GM13977 (cell line): ENCODE measurements at regions not wholly inside any gene's neighbourhood (a gene's known extent, or its start where the extent isn't known, plus 50 kb on each side); places are given as distances from the start of the nearest gene placed in this dataset.
"Not testable (repeated sequence)": the region's sequence is repeated elsewhere in the genome, so short reads cannot be mapped to it uniquely, and the experiment has no call there.

Experiments
- DNase-seq: peaks from one replicate; pipeline ENCODE4 v3.0.0; 2012; ENCODE audit warnings: low spot score
- CTCF ChIP-seq: IDR thresholded peaks from 2 replicates; pipeline ENCODE4 v1.5.1; 2012; ENCODE audit warnings: mild to moderate bottlenecking, control low read depth; ENCODE audit not compliant: insufficient read depth; ENCODE audit errors: extremely low read depth, missing control alignments
- in situ Hi-C: fragments of 300-500 bp; cut with MboI; formaldehyde crosslinking; loops from one replicate; pipeline ENCODE4 v1.12.0; 2022; ENCODE audit warnings: low sequenced_read_pairs, low pct_unique_long_range_greater_than_20kb, mixed read lengths, inconsistent platforms; ENCODE audit not compliant: unreplicated experiment

- in situ Hi-C loops = no loop called here
- no peak for DNase-seq
- no peak for TF ChIP-seq CTCF
Observed at GRCh38 chr13:79621449-79621848, 140.5 kb downstream of the NDFIP2 start.

DNA sequence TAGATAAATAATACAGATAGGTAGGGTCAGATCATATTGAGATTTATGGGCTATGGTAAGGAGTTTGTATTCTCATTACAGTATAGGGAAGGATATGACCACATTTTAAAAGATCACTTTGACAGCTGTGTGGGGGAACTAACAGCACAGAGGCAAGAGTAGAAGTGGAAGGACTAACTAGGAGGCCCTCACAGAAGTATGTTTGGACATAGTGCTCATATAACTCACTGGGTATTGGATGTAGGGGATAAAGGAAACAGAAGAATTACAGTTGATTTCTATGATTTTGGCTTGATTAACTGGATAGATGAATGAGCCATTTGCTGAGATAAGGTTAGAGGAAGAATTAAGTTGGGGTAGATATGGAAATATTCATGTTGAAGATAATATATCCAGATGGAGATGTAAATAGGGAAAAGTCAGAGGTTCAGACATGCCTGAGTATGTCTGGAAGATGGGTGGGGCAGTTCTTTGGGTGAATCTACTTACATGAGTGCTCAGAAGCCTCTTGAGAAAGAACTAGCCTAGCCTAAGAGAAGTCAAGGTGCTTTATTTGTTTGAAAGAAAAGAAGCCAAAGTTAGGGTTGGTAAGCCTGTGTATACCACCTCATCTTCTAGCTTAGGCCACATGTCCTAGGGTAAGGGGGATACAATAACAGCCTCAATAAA is 133.4 kb downstream of the NDFIP2 start:
- in situ Hi-C loops = no loop called here
- no peak for DNase-seq
- no peak for TF ChIP-seq CTCF

DNA sequence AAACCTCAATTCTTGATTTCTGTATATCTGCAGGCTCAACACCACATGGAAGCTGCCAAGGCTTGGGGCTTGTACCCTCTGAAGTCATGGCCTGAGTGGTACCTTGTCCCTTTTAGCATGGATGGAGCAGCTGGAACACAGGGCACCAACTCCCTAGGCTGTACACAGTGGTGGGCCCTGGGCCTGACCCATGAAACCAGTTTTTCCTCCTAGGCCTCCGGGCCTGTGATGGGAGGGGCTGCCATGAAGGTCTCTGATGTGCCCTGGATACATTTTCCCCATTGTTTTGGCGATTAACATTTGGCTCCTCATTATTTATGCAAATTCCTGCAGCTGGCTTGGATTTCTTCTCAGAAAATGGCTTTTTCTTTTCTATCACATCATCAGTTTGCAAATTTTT is 131.6 kb downstream of the NDFIP2 start:
- DNase-seq = no peak
- TF ChIP-seq CTCF = no peak
- in situ Hi-C loops = no loop called here

DNA sequence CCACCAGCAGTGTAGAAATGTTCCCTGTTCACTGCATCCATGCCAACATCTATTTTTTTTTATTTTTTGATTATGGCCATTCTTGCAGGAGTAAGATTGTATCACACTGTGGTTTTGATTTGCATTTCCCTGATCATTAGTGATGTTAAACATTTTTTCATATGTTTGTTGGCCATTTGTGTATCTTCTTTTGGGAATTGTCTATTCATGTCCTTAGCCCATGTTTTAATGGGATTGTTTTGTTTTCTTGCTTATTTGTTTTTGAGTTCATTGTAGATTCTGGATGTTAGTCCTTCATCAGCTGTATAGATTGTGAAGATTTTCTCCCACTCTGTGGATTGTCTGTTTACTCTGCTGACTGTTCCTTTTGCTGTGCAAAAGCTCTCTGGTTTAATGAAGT is 126.9 kb downstream of the NDFIP2 start:
- DNase-seq, in situ Hi-C loops: not testable (repeated sequence)
